ENCODE measurements at regions not wholly inside any gene's neighbourhood (a gene's known extent, or its start where the extent isn't known, plus 50 kb on each side); places are given as distances from the start of the nearest gene placed in this dataset.

DNA sequence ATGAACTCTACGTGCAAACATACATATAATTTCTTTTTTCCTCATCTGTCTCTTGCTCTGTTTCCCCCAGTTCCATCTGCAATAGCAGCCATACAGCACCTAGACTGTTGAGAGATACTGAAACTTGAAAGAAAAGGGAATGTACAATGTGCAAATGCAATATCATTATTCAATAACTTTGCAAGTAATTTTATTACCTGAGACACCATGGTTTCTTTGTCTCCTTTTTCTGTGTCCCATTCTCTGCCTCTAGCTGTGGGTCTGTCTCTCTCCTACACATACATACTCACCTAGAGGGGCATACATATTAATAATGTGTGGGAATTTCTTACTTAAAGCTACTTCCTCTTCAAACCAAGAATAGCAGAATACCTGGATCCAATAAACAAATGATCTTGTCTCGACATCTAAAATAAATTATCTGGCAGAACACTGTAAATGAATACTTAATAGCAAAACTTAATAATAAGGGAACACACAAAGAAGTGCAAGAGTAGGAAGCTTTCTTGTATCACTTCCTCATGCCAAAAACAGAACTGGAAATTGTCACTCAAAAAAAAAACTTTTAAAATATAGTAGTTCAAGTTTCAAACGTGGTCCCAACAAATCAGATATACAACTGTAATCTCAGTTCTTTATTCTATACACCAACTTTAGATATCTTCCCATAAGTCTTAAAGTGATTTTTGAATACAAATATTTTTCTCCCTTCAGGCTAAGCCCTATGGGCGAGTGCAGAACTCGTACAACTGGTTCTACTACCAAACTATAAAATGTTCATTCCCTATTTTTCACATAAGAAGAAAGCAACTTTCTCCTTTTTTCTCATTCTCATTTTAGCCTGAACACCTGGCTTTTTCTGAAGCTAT is 194.6 kb downstream of the NRIP1 start:
- DNase-seq = no peak

DNA sequence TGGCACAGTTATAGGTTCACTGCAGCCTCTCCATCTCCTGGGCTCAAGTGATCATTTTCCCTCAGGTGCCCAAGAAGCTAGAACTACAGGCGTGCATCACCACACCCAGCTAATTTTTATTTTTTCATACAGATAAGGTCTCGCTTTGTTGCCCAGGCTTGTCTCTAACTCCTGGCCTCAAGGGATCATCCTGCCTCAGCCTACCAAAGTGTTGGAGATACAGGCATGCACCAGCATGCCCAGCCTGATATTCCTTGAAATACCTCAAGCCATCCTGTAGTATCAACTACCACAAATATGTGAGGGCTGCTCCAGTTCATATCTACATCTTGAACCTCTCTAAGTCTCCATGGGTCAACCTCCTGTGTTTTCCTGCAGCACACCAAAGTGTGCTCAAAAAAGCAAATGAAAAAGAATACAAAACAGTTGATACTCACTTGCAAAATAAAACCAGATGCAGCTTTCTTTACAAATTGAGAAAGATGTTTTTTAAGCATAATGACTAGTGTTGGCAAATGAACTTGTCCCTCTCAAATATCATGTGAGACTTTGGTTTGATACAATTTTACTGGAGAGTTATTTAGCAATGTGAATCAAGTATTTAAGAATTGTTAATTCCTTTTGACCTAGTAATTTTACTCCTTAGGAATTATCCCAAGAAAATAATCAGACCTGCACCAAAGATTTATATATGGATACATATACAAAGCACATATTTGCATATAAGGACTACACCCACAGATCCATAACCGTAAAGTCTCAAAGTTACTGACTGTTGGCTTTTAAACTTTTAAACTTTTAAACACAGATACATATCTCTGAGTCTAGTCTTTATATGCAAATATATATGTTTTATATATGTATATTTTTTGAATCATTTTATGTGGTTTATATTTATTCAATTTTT is 197.7 kb downstream of the NRIP1 start:
- DNase-seq = peak; percentile 21 to 23

DNA sequence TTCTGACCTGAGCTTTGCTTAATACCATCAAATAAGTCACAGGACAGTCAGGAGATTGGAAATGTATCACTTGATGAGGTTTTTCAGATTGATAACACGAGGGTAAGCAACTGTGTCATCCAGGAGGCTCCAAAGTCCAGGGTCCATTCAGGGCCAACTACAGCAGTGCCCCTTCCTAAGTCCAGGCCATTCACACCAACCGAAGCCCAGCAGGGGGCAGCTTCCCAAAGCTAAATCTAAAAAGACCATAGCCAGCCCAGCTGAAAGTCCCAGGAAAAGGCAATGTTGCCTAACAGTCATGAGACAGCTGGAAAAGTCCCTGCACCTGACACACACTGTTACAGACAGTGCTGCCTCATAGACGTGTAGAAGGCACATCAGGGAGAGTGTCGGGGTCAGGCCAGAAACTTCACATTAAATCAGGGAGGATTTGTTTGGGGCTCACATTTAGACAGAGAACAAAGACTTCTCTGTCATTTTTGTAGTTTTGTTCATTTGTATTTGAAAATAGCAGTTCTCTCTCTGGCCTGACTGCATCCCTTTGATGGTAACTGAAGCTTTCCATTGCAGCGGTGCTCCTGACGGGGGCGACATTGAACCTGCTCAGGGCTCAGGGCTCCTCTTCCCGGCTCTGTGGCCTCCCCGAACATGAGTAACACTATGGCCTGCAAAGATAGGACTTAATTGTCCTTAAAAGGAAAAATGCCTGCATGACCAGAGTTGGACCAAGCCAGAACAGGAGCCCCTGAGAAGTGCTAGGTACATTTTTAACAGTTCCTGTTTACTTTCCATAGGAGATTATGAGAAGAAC is 200.4 kb downstream of the NRIP1 start:
- peak; percentile 48 to 74 for DNase-seq

DNA sequence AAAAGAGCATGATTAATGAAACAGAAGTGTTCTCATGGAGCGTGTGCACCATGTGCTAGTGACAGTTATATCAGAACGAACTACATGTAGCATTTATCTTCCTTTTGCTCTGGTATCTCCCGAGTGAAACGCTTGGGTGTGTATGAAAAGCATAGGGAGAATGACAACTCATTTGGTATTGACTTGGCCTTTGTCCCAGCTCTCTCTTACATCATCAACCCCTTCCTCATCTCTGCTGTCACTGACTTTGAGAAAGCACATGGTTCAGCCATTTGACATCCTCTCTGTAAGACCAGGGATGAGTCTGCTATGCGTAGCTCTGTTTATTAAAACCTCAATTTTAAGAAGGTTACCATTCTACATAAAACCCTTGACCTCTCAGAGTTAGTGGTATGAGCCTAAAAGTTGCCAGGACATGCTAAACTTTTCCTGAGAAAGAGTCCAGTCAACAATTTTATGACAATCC is 201.0 kb downstream of the NRIP1 start:
- DNase-seq = no peak

DNA sequence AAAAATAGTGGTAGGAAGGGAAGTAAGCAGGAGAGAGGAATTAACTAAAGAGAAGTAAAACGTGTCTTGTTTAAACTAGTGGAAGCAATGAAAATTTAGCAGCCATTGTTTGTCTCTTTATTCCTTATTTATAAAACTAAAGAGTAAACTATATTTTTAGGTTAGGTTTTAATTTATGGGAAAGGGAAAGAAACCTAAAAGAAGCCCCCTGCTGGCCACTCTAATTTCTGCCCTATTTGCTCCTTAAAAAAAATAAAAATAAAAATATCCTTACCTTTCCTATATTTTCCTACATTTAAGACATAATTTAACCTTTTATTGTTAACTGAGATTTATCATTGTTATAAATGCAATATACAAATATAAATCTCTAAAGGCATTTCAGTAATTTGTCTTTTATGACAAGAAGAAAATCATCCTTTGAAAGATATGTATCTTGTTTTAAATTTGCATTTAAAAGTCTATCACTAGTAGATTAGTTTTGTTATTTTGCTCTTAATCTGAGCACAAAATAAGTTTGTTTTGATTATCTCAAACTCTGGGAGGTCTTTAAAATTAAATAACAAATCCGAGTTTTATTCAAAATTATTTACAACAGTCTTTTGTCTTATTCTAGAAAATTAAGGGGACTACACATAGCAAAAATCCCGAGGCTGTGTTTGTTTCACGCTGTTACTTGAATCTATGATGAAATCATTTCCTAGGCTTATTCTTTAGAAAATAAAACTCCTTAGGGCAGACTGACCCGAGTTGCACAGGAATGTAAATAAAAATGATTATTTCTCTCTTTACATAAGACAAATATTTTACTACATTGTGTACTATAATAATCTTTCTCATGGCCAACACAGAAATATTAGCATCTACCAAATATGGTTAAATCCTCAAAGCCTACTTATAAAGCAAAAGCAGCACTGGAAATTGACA is 201.7 kb downstream of the NRIP1 start:
- peak in 1 of 2 experiments; percentile 45 for DNase-seq

DNA sequence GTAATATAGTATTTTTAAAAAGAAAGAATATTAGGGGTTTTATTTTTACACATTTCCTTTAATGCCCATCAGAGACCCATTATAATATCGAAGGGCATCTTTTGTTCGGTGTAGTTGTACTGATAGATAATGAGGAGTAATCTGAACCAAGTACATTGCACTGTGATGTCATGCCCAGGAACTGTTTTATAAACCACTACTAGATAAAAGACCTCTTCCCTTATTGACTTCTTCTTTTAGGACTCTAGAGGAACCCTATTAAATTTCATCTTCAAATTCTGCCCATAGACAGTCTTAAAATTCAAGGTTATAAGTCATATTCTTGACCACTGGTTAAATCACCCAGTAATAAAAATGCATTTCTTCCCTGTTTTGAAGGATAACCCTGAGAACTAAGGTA is 206.5 kb downstream of the NRIP1 start:
- DNase-seq = no peak

DNA sequence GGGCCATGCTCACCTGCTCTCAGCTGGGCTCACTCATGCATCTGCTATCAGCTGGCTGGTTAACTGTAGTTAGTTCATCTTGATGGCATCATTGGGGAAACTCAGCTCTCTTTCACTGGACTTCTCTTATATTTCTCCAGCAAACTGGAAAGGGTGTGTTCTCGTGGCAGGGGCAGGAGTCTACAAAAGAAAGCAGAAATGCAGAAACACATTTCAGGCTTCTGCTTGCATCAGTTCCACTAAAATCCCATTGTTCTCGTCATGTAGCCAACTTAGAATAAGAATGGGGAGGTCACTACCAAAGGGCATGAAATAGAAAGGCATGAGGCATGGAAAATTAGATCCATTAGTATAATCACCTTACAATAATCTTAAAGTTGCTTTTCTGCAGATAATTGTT is 207.3 kb downstream of the NRIP1 start:
- no peak for DNase-seq

DNA sequence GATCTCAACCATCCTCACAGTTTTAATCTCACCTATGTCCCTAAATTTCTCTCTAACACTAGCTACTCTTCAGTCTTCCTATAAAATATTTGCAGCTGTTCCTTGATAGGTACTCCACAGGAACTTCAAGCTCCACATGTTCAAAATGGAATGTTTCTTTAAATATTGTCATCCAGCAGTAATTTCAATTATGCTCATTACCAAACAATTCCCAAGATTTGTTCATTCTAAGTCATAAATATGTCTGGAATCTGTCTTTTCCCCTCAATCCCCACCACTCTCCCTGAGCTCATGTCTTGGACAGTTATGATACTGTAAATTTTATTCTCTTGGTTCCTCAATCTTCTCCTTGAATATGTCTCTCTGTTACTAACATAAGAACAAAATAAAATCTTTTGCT is 214.4 kb downstream of the NRIP1 start:
- DNase-seq = no peak

DNA sequence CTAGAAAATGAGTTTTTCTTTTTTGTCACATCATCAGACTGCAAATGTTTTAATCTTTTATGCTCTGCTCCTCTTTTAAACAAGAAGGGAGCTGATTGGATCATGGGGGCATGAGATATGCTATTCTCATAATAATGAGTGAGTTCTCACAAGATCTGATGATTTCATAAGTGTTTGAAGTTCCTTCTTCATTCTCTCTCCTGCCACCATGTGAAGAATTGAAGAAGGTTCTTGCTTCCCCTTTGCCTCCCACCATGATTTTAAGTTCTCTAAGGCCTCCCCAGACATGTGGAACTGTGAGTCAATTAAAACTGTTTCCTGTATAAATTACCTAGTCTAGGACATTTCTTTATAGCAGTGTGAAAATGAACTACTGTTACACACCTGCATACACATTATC is 218.2 kb downstream of the NRIP1 start:
- no peak for DNase-seq

DNA sequence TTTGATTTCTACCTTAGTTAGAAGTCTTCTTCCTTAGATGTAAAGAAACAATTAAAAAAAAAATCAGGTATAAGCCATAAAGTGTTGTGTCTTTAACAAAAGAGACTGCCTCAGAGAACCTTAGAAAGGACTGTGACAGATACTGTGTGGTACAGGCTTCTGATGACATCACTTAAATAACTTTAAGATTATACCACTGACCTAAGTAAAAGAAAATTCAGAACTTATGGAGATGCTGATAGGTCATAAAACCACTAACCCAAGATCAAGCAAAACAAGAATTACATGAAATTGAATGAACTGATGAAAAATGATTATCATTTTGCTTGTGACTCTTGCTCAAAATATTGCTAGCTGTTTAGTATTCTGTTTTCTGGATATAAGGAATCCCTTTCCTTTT is 220.8 kb downstream of the NRIP1 start:
- no peak for DNase-seq

DNA sequence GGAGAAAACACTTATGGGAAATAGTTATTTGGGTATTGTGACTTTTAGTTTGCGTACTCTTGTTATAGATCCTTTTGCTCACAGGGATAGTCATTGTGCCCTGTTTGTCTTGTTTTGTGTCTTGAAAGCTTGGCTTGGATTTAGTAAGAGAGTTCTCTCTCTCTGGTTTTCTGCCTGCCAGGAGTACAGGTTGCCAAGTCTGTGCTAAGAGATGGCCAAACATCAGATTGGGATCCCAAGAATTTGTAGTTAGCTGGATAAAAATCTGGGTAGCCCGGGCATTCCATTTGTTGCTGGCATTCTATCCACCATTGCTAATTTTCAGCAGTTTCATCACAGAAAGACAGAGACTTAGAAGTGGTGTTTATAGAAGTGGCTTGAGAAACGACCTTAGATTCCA is 222.2 kb downstream of the NRIP1 start:
- DNase-seq = no peak

DNA sequence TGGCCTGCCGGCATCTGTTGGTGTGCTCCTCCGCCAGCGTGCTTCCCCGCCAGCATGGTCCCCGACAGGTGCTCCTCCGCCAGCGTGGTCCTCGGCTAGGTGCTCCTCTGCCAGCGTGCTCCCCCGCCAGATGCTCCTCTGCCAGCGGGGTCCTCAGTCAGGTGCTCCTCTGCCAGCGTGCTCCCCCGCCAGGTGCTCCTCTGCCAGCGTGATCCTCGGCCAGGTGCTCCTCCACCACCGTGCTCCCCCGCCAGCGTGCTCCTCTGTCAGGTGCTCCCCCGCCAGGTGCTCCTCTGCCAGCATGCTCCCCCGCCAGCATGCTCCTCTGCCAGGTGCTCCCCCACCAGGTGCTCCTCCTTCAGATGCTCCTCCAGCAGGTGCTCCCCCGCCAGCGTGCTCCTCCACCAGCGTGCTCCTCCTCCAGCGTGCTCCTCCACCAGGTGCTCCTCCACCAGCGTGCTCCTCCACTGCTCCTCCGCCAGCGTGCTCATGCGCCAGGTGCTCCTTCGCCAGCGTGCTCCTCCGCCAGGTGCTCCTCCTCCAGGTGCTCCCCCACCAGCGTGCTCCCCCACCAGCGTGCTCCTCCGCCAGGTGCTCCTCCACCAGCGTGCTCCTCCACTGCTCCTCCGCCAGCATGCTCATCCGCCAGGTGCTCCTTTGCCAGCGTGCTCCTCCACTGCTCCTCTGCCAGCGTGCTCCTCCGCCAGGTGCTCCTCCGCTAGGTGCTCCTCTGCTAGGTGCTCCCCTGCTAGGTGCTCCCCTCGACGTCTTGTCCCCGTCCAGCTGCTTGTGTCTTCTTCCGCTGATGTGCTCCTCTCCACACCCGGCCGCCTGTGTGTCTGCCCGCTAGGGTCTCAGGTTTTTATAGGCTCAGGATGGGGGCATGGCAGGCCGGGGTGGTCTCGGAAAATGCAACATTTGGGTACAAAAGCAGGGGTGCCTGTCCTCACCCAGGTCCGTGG is 223.0 kb downstream of the NRIP1 start:
- no peak for DNase-seq

DNA sequence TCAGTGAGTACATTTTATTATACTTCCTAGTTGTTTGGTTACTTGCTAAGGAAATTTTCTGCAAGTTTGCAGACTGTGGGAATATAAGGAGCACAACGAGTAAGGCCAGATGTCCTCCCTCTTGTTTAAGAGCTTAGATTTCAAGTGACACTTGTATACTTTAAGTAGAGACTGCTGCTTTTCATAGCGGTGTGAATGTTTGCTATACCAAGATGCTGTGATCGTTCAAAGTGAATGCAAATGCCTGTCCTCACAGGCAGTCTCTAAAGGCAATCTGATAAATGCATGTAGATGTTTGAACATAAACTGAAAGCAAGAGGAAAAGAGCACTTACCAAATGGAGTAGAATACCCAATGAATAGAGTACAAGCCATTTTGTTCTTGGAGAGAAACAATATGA is 226.4 kb downstream of the NRIP1 start:
- DNase-seq = no peak

DNA sequence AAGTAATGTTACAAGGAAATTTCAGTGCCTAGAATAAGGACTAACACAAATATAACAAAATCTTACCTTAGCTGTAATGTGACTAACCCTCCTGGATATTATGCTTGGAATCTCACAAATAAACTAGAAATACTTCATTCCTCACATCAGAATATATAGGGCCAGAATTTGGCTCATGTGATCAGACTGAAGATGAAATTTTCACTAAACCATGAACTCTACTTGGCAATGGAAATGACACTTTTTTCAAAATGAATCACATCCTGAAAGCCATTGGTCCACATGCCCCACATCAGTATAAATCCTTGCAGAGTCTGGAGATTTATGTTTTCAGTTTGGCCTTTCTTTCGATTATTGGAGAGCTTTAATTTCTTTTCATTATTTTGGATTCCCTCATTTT is 227.8 kb downstream of the NRIP1 start:
- no peak for DNase-seq

DNA sequence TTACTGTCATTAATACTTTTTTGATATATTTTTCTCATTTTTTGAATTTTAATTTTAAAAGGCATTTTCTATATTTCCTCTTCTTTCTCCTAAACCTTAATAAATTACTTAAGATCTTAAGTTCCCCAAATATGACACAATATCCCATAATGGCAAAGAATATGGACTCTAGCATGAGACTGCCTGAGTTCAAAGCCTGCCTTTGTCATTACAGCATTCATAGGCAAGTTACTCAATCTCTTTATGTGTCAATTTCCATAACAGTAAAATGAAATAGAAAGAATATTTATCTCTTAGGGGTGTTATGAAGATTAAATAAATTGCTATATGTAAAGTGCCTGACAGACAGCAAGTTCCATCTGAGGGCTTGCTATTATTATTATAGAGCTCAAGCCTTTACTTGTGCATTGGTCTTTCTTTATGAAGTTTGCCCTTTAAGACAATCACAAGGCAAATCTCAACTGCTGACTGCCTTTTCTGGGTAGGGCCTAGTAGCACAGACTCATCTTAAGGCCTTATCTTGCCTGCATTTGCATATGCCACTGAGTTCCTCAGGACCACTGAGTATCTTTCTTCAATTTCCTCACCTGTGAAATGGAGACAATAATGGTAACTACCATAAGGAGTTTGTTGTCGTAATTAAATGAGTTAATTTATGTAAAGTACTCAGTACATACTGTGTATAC is 231.0 kb downstream of the NRIP1 start:
- no peak for DNase-seq

DNA sequence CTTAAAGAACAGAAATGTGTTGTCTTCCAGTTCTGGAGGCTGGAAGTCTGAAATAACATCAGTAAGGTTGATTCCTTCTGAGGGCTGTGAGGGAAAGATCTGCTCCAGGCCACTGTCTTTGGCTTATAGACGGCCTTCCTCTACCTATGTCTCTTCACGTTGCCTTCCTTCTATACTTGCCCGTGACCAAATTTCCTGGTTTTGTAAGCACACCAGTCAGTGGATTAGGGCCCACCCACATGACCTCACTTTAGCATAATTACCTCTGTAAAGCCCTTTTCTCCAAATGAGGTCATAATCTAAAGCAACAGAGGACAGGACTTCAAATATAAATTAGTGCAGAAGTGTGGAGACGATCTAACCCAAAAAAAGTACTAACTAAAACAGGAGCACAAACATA is 231.6 kb downstream of the NRIP1 start:
- DNase-seq = no peak

DNA sequence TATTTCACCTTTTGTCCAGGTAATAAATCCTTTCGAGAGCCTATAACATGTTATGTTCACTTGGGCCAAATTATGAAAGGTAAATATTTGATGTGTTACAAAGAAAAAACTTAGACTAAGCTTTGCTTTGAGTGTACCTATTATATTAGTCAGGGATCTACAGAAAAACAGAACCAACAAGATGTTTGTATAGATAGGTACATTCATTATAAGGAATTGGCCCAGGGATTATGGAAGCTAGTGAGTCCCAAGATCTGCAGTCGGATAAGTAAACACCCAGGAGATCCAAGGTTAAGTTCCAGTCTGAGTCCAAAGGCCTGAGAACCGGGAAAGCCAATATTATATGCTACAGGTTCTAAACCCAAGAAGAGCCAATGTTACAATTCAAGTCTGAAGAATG is 234.5 kb downstream of the NRIP1 start:
- no peak for DNase-seq

DNA sequence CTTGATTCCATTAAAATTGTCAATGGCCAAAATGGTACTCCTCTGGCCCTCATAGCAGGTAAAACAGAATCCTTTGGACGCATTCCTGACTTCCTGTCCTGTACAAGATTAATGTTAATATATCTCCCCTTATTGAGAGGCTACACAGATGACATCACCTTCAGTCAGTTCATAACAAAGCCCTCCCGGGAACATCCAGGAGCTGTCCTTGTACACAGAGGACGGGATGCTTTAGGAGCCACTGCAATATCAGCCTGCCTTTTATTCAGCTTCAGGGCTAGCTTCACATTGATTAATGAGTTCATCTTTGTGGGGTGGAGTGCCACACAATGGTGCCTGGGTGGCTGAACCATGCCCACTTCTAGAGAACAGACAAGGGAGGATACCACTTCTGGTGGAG is 235.1 kb downstream of the NRIP1 start:
- no peak for DNase-seq

DNA sequence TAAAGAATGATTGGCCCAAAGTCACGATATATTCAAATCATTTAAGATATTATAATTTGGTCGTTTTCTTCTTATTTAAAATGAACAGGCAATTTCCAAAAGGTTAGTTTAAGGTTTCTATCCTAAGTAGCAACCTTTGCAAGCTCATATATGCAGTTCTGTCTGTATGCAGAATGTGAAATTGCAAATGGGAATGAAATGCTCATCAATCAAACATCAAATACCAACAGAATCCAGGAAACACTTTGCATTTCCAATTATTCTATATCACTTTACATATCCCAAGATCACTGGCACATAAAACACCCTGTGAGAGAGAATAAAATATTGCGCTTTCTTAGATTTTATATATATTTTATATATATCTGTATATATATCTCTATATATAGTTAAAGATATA is 237.3 kb downstream of the NRIP1 start:
- no peak for DNase-seq

DNA sequence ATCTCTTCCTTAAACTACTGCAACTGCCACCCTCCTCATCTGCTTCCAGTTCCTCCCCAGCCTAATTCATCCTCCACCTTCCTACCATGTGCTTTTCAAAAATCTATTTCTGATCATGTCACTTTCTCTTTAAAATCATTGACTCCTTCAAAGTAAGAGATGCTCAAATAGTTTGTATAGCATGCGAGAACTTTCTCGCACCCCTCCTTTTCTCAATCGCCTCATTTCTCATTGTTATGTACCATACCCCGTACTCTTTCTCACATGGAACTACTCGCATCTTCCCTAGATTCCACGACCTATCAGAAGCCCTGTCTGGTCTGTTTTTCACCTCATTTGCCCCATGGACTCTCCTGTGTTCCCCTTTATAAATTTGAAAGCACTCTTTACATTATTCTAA is 238.2 kb downstream of the NRIP1 start:
- no peak for DNase-seq

All from NCI-H526 (cell line).